PC-3 (cell line): ENCODE measurements at regions not wholly inside any gene's neighbourhood (a gene's known extent, or its start where the extent isn't known, plus 50 kb on each side); places are given as distances from the start of the nearest gene placed in this dataset.

ENCODE experiments used
- ATAC-seq: fragments of 200-7000 bp; cut with Tn5 transposase; 2 replicates; pipeline ENCODE4 v1.9.1; 2020; ENCODE audit warnings: mild to moderate bottlenecking, moderate library complexity
- BruUV-seq: library from RNA; stranded (reverse); fragments of 400-500 nt; replicated peaks from 2 replicates; lab custom pipeline; 2021; lab: Mats Ljungman, UMichigan
- CTCF ChIA-PET: fragments of 300-600 bp; sonication (Branson Sonifier 250); formaldehyde crosslinking; loops from one replicate; lab custom pipeline; 2022; ENCODE audit warnings: antibody characterized with exemption; lab: Charles Lee
- POLR2A ChIA-PET: fragments of 300-600 bp; sonication (Branson Sonifier 250); formaldehyde crosslinking; loops from one replicate; lab custom pipeline; 2022; ENCODE audit warnings: antibody characterized with exemption; ENCODE audit not compliant: unreplicated experiment; lab: Charles Lee
- DNase-seq: peaks from one replicate; pipeline ENCODE4 v3.0.0-alpha.2; 2015
- H2AFZ ChIP-seq: fragments of 300-600 bp; sonication (generic); 2 replicates; pipeline ENCODE4 v1.6.0; 2016; ENCODE audit warnings: antibody characterized with exemption, low read length
- H3F3A ChIP-seq: fragments of 300-600 bp; sonication (generic); one replicate; pipeline ENCODE4 v1.6.0; 2017; ENCODE audit warnings: antibody characterized with exemption, low read length, control low read depth, mild to moderate bottlenecking; ENCODE audit not compliant: unreplicated experiment
- H3K27ac ChIP-seq: fragments of 300-600 bp; sonication (generic); 2 replicates; pipeline ENCODE4 v1.5.1; 2016; ENCODE audit warnings: mild to moderate bottlenecking, low read length
- H3K27me3 ChIP-seq: fragments of 300-600 bp; sonication (generic); 2 replicates; pipeline ENCODE4 v1.6.1; 2016; ENCODE audit warnings: low read length, mixed read lengths
- H3K36me3 ChIP-seq: fragments of 300-600 bp; sonication (generic); 2 replicates; pipeline ENCODE4 v1.6.1; 2016; ENCODE audit warnings: low read depth, mixed run types, low read length, mixed read lengths
- H3K4me1 ChIP-seq: fragments of 300-600 bp; sonication (generic); 2 replicates; pipeline ENCODE4 v1.5.1; 2016; ENCODE audit warnings: low read length; ENCODE audit not compliant: insufficient read depth
- H3K4me2 ChIP-seq: fragments of 300-600 bp; sonication (generic); 2 replicates; pipeline ENCODE4 v1.6.0; 2016; ENCODE audit warnings: low read length
- H3K4me3 ChIP-seq: fragments of 300-600 bp; sonication (generic); 2 replicates; pipeline ENCODE4 v1.5.1; 2016; ENCODE audit warnings: mild to moderate bottlenecking, low read length, mixed read lengths
- H3K79me2 ChIP-seq: fragments of 300-600 bp; sonication (generic); 2 replicates; pipeline ENCODE4 v1.6.1; 2017; ENCODE audit warnings: low read length, mixed read lengths
- H3K9ac ChIP-seq: fragments of 300-600 bp; sonication (generic); 2 replicates; pipeline ENCODE4 v1.6.0; 2016; ENCODE audit warnings: mild to moderate bottlenecking, low read length
- H3K9me2 ChIP-seq: fragments of 300-600 bp; sonication (generic); replicated peaks from 2 replicates; pipeline ENCODE4 v1.6.1; 2016; ENCODE audit warnings: mixed run types, low read length, mixed read lengths
- H3K9me3 ChIP-seq: fragments of 300-600 bp; sonication (generic); 2 replicates; pipeline ENCODE4 v1.6.1; 2016; ENCODE audit warnings: low read length, mixed read lengths
- H4K20me1 ChIP-seq: fragments of 300-600 bp; sonication (generic); 2 replicates; pipeline ENCODE4 v1.6.1; 2016; ENCODE audit warnings: low read length, mixed read lengths
- CTCF ChIP-seq: fragments of 300-600 bp; sonication (generic); conservative IDR thresholded peaks from 2 replicates; pipeline ENCODE4 v1.5.1; 2017; ENCODE audit warnings: antibody characterized with exemption, low read depth, mild to moderate bottlenecking, low read length
- EZH2 ChIP-seq: fragments of 300-600 bp; sonication (generic); IDR thresholded peaks from one replicate; pipeline ENCODE4 v1.6.1; 2017; ENCODE audit warnings: antibody characterized with exemption, mild to moderate bottlenecking, low read length; ENCODE audit not compliant: unreplicated experiment
- EZH2phosphoT487 ChIP-seq: fragments of 300-600 bp; sonication (generic); IDR thresholded peaks from 2 replicates; pipeline ENCODE4 v1.6.1; 2018; ENCODE audit warnings: mild to moderate bottlenecking, antibody characterized with exemption, low read length, borderline replicate concordance
- intact Hi-C: fragments of 100-400 bp; cut with micrococcal nuclease; formaldehyde crosslinking; loops from 2 replicates; pipeline ENCODE4 v1.9.0; 2023

- no peaks in the 10 kb centered on the region for H3K9me2 ChIP-seq
- H3K4me1 ChIP-seq, result no peaks in the 10 kb centered on the region
- intact Hi-C loops, result no loop called here
- POLR2A ChIA-PET, result no interaction called here
- no peak overlapping the region for H3K27ac ChIP-seq
- H3K9ac ChIP-seq, result no peak overlapping the region
- no peaks in the 10 kb centered on the region for H4K20me1 ChIP-seq
- TF ChIP-seq EZH2 (no peak), CTCF (no peak)
- no peak overlapping the region for H2AFZ ChIP-seq
- no peak overlapping the region for H3K4me2 ChIP-seq
- H3K79me2 ChIP-seq, result no peaks in the 10 kb centered on the region
- CTCF ChIA-PET, result no interaction called here
- H3K36me3 ChIP-seq, result no peaks in the 10 kb centered on the region
- ATAC-seq (no peak), DNase-seq (no peak)
- H3K9me3 ChIP-seq, result no peaks in the 10 kb centered on the region
- no peaks in the 10 kb centered on the region for H3F3A ChIP-seq
- no peak overlapping the region for H3K4me3 ChIP-seq
- no TSS peak for BruUV-seq
- no peaks in the 10 kb centered on the region for H3K27me3 ChIP-seq
Measured at GRCh38 chr2:217120429-217120828, 260.6 kb upstream of the TNP1 start.

GRCh38 chr2:217118559-217119284, 258.9 kb upstream of the TNP1 start:
- Histone ChIP-seq H3K27ac (no peak overlapping the region), H3K79me2 (no peaks in the 10 kb centered on the region), H3F3A (no peaks in the 10 kb centered on the region), H3K4me1 (no peaks in the 10 kb centered on the region), H3K4me3 (no peak overlapping the region), H3K4me2 (no peak overlapping the region), H3K36me3 (no peaks in the 10 kb centered on the region), H3K9me3 (no peaks in the 10 kb centered on the region), H4K20me1 (no peaks in the 10 kb centered on the region), H3K9me2 (no peaks in the 10 kb centered on the region), H2AFZ (no peak overlapping the region), H3K9ac (no peak overlapping the region), H3K27me3 (no peaks in the 10 kb centered on the region)
- DNase-seq, result no peak
- intact Hi-C loops, result no loop called here
- no peak for ATAC-seq
- TF ChIP-seq EZH2phosphoT487, result no peak
- no peak for TF ChIP-seq EZH2
- TF ChIP-seq CTCF, result no peak
- ChIA-PET CTCF (no interaction called here), POLR2A (interaction anchor here (0.5 kb wide), 1 partner anchor 18 kb away, joined by 4 read pairs; no protein-coding TSS in a partner anchor)
- BruUV-seq, result no TSS peak

GRCh38 chr2:217117523-217117922, 257.7 kb upstream of the TNP1 start:
- Histone ChIP-seq H4K20me1 (no peaks in the 10 kb centered on the region), H3F3A (no peaks in the 10 kb centered on the region), H3K9me2 (no peaks in the 10 kb centered on the region), H3K36me3 (no peaks in the 10 kb centered on the region), H3K9me3 (no peaks in the 10 kb centered on the region), H2AFZ (no peak overlapping the region), H3K27ac (no peak overlapping the region), H3K4me2 (no peak overlapping the region), H3K9ac (no peak overlapping the region), H3K4me1 (no peaks in the 10 kb centered on the region), H3K4me3 (no peak overlapping the region), H3K79me2 (no peaks in the 10 kb centered on the region), H3K27me3 (no peaks in the 10 kb centered on the region)
- BruUV-seq, result no TSS peak
- ChIA-PET POLR2A (no interaction called here), CTCF (no interaction called here)
- TF ChIP-seq EZH2phosphoT487 (no peak), CTCF (no peak)
- ATAC-seq, result no peak
- intact Hi-C loops, result no loop called here
- DNase-seq, result no peak
